HAP-1 (cell line): ENCODE measurements at regions not wholly inside any gene's neighbourhood (a gene's known extent, or its start where the extent isn't known, plus 50 kb on each side); places are given as distances from the start of the nearest gene placed in this dataset.

Experiments
- DNase-seq, 2 experiments: peaks; one replicate each; pipeline ENCODE4 v3.0.0-alpha.2; 2016 to 2020; ENCODE audit warnings: low spot score in 2 of 2
- H3K27me3 ChIP-seq: fragments of 250-450 bp; sonication (Bioruptor Pico); 2 replicates; pipeline ENCODE4 v1.5.1; 2020; ENCODE audit warnings: low read depth, mild to moderate bottlenecking, moderate library complexity
- H3K36me3 ChIP-seq: fragments of 250-450 bp; sonication (Bioruptor Pico); replicated peaks from 2 replicates; pipeline ENCODE4 v1.5.1; 2020; ENCODE audit warnings: mild to moderate bottlenecking
- H3K4me1 ChIP-seq: fragments of 250-450 bp; sonication (Bioruptor Pico); 2 replicates; pipeline ENCODE4 v1.5.1; 2020; ENCODE audit warnings: mild to moderate bottlenecking
- H3K4me3 ChIP-seq: fragments of 250-450 bp; sonication (Bioruptor Pico); 2 replicates; pipeline ENCODE4 v1.5.1; 2020; ENCODE audit warnings: mild to moderate bottlenecking, moderate library complexity
- H3K9me3 ChIP-seq: fragments of 250-450 bp; sonication (Bioruptor Pico); 2 replicates; pipeline ENCODE4 v1.5.1; 2020; ENCODE audit warnings: mild to moderate bottlenecking, moderate library complexity
- in situ Hi-C: fragments of 300-500 bp; cut with MboI; formaldehyde crosslinking; loops from 3 replicates; pipeline ENCODE4 v1.14.3; 2020; ENCODE audit warnings: low sequenced_read_pairs, inconsistent platforms, mixed read lengths

- DNase-seq, result no peak
- H3K36me3 ChIP-seq, result no peaks in the 10 kb centered on the region
- no peaks in the 10 kb centered on the region for H3K9me3 ChIP-seq
- in situ Hi-C loops, result no loop called here
- no peak overlapping the region for H3K4me3 ChIP-seq
- H3K4me1 ChIP-seq, result no peaks in the 10 kb centered on the region
- peaks cover 12% of the 10 kb centered on the region for H3K27me3 ChIP-seq
Measured at GRCh38 chr11:57121996-57122395, 59.8 kb upstream of the LRRC55 start.

GRCh38 chr11:57123590-57123989 lies 58.2 kb upstream of the LRRC55 start:
- H3K4me1 ChIP-seq, result no peaks in the 10 kb centered on the region
- in situ Hi-C loops, result no loop called here
- DNase-seq, result no peak
- no peaks in the 10 kb centered on the region for H3K9me3 ChIP-seq
- H3K36me3 ChIP-seq, result no peaks in the 10 kb centered on the region
- no peak overlapping the region for H3K4me3 ChIP-seq
- peaks cover 15% of the 10 kb centered on the region for H3K27me3 ChIP-seq

DNA sequence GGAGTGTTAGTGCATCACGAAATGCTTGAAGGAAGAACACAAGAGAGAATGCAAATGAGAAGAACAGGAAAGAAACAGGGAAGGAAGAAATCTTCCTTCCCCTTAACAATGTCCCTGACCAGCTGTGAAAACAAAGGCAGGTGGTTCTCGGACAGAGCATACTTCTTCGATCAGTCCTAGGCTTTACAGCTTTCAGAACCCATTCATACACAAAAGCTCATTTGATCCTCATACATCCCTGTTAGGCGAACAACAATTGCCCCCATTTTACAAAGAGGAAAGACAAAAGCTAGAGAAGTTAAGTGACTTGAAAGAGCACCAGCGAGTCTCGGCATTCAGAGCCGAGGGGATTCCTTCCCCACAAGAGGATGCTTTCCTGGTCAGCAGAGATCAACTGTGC lies 57.2 kb upstream of the LRRC55 start:
- no peak for DNase-seq
- no peaks in the 10 kb centered on the region for H3K9me3 ChIP-seq
- no peak overlapping the region for H3K4me3 ChIP-seq
- in situ Hi-C loops, result no loop called here
- H3K4me1 ChIP-seq, result no peaks in the 10 kb centered on the region
- H3K36me3 ChIP-seq, result no peaks in the 10 kb centered on the region
- peaks cover 15% of the 10 kb centered on the region for H3K27me3 ChIP-seq

GRCh38 chr11:57124917-57125316 lies 56.8 kb upstream of the LRRC55 start:
- H3K27me3 ChIP-seq, result peaks cover 15% of the 10 kb centered on the region
- no peaks in the 10 kb centered on the region for H3K9me3 ChIP-seq
- in situ Hi-C loops, result no loop called here
- no peaks in the 10 kb centered on the region for H3K4me1 ChIP-seq
- DNase-seq, result no peak
- H3K4me3 ChIP-seq, result no peak overlapping the region
- H3K36me3 ChIP-seq, result no peaks in the 10 kb centered on the region

GRCh38 chr11:57126766-57127400 lies 54.9 kb upstream of the LRRC55 start:
- no peak overlapping the region for H3K4me3 ChIP-seq

GRCh38 chr11:57131080-57131790 lies 50.5 kb upstream of the LRRC55 start:
- H3K36me3 ChIP-seq, result no peaks in the 10 kb centered on the region
- no peaks in the 10 kb centered on the region for H3K9me3 ChIP-seq
- H3K27me3 ChIP-seq, result peaks cover 16% of the 10 kb centered on the region
- DNase-seq, result peak in 1 of 2 experiments; percentile 48
- no peak overlapping the region for H3K4me3 ChIP-seq
- in situ Hi-C loops, result no loop called here
- no peaks in the 10 kb centered on the region for H3K4me1 ChIP-seq

More at GRCh38 chr11:57126766-57127400, 54.9 kb upstream of the LRRC55 start:
- no peak for DNase-seq
- in situ Hi-C loops, result no loop called here
- Histone ChIP-seq H3K27me3 (peaks cover 15% of the 10 kb centered on the region), H3K36me3 (no peaks in the 10 kb centered on the region), H3K9me3 (no peaks in the 10 kb centered on the region), H3K4me1 (no peaks in the 10 kb centered on the region)
